Karpas-422 (cell line): ENCODE measurements at regions not wholly inside any gene's neighbourhood (a gene's known extent, or its start where the extent isn't known, plus 50 kb on each side); places are given as distances from the start of the nearest gene placed in this dataset.

Experiments used
- DNase-seq: peaks from one replicate; pipeline ENCODE4 v3.0.0-alpha.2; 2015
- H2AFZ ChIP-seq: fragments of 200-600 bp; sonication (generic); 2 replicates; pipeline ENCODE4 v1.6.1; 2014; ENCODE audit warnings: antibody characterized with exemption, low read length, mixed read lengths
- H3K27ac ChIP-seq: fragments of 200-600 bp; sonication (generic); 2 replicates; pipeline ENCODE4 v1.5.1; 2014; ENCODE audit warnings: mild to moderate bottlenecking, low read length, moderate library complexity
- H3K27me3 ChIP-seq: fragments of 200-600 bp; sonication (generic); 2 replicates; pipeline ENCODE4 v1.6.1; 2014; ENCODE audit warnings: low read length, mixed read lengths
- H3K36me3 ChIP-seq: fragments of 200-600 bp; sonication (generic); 2 replicates; pipeline ENCODE4 v1.6.1; 2014; ENCODE audit warnings: low read length, mixed read lengths; ENCODE audit not compliant: insufficient read depth
- H3K4me1 ChIP-seq: fragments of 200-600 bp; sonication (generic); 2 replicates; pipeline ENCODE4 v1.6.1; 2014; ENCODE audit warnings: mild to moderate bottlenecking, low read length, mixed read lengths
- H3K4me2 ChIP-seq: fragments of 200-600 bp; sonication (generic); 2 replicates; pipeline ENCODE4 v1.6.1; 2014; ENCODE audit warnings: low read length, low read depth, mild to moderate bottlenecking; ENCODE audit not compliant: poor library complexity, severe bottlenecking
- H3K4me3 ChIP-seq: fragments of 200-600 bp; sonication (generic); 2 replicates; pipeline ENCODE4 v1.5.1; 2014; ENCODE audit warnings: mild to moderate bottlenecking, antibody characterized with exemption, low read length, mixed read lengths
- H3K79me2 ChIP-seq: fragments of 200-600 bp; sonication (generic); 2 replicates; pipeline ENCODE4 v1.6.1; 2014; ENCODE audit warnings: mild to moderate bottlenecking, low read length, mixed read lengths
- H3K9ac ChIP-seq: fragments of 200-600 bp; sonication (generic); 2 replicates; pipeline ENCODE4 v1.6.0; 2014; ENCODE audit warnings: low read length
- H3K9me2 ChIP-seq: fragments of 200-600 bp; sonication (generic), shearing (Covaris generic); replicated peaks from 2 replicates; pipeline ENCODE4 v1.6.0; 2014; ENCODE audit warnings: mild to moderate bottlenecking, low read length, moderate library complexity; ENCODE audit not compliant: insufficient read depth
- H3K9me3 ChIP-seq: fragments of 300-700, 200-600 bp; sonication (generic); 2 replicates; pipeline ENCODE4 v1.6.1; 2014; ENCODE audit warnings: low read length, mixed read lengths
- H4K20me1 ChIP-seq: fragments of 200-600 bp; sonication (generic); 2 replicates; pipeline ENCODE4 v1.6.1; 2014; ENCODE audit warnings: mild to moderate bottlenecking, antibody characterized with exemption, low read length, low read depth; ENCODE audit not compliant: insufficient read depth

DNA sequence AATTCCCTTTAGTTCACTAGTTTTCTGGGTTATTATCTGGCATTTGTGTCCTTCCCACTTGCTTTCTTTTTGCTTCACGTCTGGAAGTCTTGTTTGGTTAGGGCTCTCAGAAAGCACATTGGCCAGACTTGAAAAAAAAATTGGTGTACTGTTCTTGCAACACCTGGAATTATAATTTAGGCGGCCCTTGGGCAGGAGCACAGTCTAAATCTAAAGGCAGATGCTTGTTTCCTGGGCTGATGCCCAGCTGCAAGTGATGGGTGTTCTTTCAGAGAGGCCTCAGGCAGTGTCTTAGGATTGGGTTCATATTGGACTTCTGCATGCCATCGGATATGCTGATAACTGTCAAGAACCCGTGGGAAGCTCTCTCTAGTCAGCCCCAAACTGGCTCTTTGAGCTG is 521.5 kb downstream of the PDCD6IP start:
- H3K9me3 ChIP-seq: no peaks in the 10 kb centered on the region
- H3K27ac ChIP-seq: no peak overlapping the region
- no peak overlapping the region for H2AFZ ChIP-seq
- H3K4me1 ChIP-seq: no peaks in the 10 kb centered on the region
- no peak for DNase-seq
- H4K20me1 ChIP-seq: no peaks in the 10 kb centered on the region
- no peaks in the 10 kb centered on the region for H3K36me3 ChIP-seq
- no peak overlapping the region for H3K4me3 ChIP-seq
- no peaks in the 10 kb centered on the region for H3K27me3 ChIP-seq
- no peak overlapping the region for H3K4me2 ChIP-seq
- H3K79me2 ChIP-seq: no peaks in the 10 kb centered on the region
- H3K9me2 ChIP-seq: no peaks in the 10 kb centered on the region
- no peak overlapping the region for H3K9ac ChIP-seq

- Histone ChIP-seq H3K27me3 (no peaks in the 10 kb centered on the region), H3K9me2 (no peaks in the 10 kb centered on the region), H3K79me2 (no peaks in the 10 kb centered on the region), H2AFZ (no peak overlapping the region), H3K27ac (no peak overlapping the region), H3K36me3 (no peaks in the 10 kb centered on the region), H3K9me3 (no peaks in the 10 kb centered on the region), H3K9ac (no peak overlapping the region), H3K4me3 (no peak overlapping the region), H4K20me1 (no peaks in the 10 kb centered on the region), H3K4me1 (no peaks in the 10 kb centered on the region), H3K4me2 (no peak overlapping the region)
- DNase-seq: no peak
Observed at GRCh38 chr3:34323517-34323916, 525.1 kb downstream of the PDCD6IP start.

DNA sequence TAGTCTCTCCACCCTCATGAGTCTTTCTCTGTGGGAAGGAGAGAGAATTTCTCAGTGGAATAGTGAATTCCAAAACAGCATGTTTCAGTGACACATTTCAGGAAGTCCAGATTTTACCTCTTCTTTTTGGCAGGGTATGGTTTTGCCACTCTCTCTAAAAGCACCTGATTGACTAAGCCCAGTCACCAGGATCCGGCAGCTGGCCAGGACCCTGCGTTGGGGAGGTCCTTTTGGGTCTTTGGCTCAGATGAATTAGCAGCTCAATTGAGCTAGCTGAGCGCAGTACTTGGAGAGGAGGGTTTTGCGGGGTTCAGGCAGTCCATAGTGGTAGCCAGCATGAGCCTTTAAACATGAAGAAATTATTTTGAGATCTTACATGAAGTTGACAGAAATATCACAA is 548.2 kb downstream of the PDCD6IP start:
- Histone ChIP-seq H3K79me2 (no peaks in the 10 kb centered on the region), H3K4me1 (no peaks in the 10 kb centered on the region), H3K9me3 (no peaks in the 10 kb centered on the region), H3K9me2 (no peaks in the 10 kb centered on the region), H3K4me2 (no peak overlapping the region), H3K4me3 (no peak overlapping the region), H3K27me3 (no peaks in the 10 kb centered on the region), H3K27ac (no peak overlapping the region), H3K9ac (no peak overlapping the region), H3K36me3 (no peaks in the 10 kb centered on the region), H4K20me1 (no peaks in the 10 kb centered on the region), H2AFZ (no peak overlapping the region)
- no peak for DNase-seq

DNA sequence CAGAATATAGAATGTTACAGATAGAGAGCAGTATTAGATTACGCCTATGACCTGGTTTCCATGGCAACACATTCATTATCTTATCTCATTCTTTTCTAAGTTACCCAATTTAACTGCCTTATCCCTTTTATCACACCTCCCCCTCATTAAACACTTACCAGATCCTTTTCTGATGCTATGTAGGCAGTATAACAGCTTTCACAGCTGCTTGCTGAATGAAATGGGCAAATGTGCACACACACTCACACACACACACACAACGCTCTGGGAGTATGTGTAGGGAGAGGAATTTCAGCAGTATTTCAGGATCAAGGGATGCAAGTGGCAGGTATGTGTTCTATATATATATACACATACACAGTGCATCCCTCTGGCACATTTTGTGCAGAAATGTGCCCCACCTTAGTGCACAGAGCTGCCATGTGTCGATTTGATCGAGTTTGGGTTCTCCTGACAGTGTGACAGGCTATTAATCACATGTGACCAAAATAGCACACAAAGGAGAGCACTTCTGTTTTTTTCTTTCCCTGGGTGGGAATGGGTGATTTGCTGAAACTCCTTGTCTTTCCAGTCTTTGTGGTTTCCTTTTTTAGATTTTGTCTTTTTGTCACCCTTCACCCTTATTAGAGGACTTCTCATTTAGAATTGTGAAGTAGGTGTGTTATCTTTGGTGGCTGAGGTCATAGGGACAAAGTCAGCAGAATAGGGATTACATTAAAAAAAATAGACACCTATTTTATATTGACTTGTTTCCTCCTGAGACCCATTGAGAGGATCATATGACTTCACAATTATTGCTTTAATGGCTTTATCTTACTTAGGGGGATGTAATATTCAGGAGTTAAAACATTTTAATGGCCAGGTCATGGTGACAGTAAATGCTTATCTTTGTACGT is 553.7 kb downstream of the PDCD6IP start:
- no peak overlapping the region for H3K4me3 ChIP-seq
- H3K27me3 ChIP-seq: no peaks in the 10 kb centered on the region
- H3K36me3 ChIP-seq: no peaks in the 10 kb centered on the region
- no peak overlapping the region for H2AFZ ChIP-seq
- no peak overlapping the region for H3K4me2 ChIP-seq
- H3K79me2 ChIP-seq: no peaks in the 10 kb centered on the region
- H4K20me1 ChIP-seq: no peaks in the 10 kb centered on the region
- no peak overlapping the region for H3K9ac ChIP-seq
- H3K9me2 ChIP-seq: no peaks in the 10 kb centered on the region
- DNase-seq: no peak
- peaks cover 3% of the 10 kb centered on the region for H3K4me1 ChIP-seq
- no peak overlapping the region for H3K27ac ChIP-seq
- H3K9me3 ChIP-seq: no peaks in the 10 kb centered on the region

DNA sequence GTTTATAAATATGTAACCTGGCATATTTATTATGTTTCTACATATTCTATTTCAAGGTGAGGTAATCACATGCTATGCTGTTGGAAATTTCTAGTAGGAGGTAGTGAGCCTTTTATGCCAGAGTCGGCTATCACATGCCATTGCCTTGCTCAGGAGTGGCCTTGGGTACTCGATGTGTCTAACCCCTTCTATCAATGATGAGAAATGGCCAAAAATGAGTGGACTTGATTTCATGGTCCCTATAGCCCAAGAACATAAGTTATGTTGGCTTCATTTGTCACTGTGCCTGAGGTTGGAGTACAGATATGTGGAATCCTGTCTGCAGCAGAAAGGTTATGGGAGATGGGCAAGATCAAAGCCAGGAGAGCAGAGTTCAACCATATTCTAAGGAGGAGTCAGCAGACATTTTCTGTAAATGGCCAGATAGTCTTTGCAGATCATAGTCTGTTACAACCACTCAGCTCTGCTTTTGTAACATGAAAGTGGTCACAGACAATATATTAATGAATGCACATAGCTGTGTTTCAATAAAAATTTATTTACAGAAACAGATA is 554.4 kb downstream of the PDCD6IP start:
- no peak overlapping the region for H3K4me2 ChIP-seq
- no peaks in the 10 kb centered on the region for H3K27me3 ChIP-seq
- no peak for DNase-seq
- H2AFZ ChIP-seq: no peak overlapping the region
- H3K9me2 ChIP-seq: no peaks in the 10 kb centered on the region
- no peak overlapping the region for H3K4me3 ChIP-seq
- H3K4me1 ChIP-seq: peaks cover 3% of the 10 kb centered on the region
- no peaks in the 10 kb centered on the region for H4K20me1 ChIP-seq
- no peak overlapping the region for H3K27ac ChIP-seq
- H3K36me3 ChIP-seq: no peaks in the 10 kb centered on the region
- H3K9me3 ChIP-seq: no peaks in the 10 kb centered on the region
- H3K9ac ChIP-seq: no peak overlapping the region
- no peaks in the 10 kb centered on the region for H3K79me2 ChIP-seq

GRCh38 chr3:34357461-34357860 is 559.0 kb downstream of the PDCD6IP start:
- no peaks in the 10 kb centered on the region for H3K9me2 ChIP-seq
- no peak for DNase-seq
- no peaks in the 10 kb centered on the region for H3K36me3 ChIP-seq
- H4K20me1 ChIP-seq: no peaks in the 10 kb centered on the region
- H3K9me3 ChIP-seq: no peaks in the 10 kb centered on the region
- H3K27ac ChIP-seq: no peak overlapping the region
- no peak overlapping the region for H2AFZ ChIP-seq
- no peak overlapping the region for H3K4me2 ChIP-seq
- no peak overlapping the region for H3K9ac ChIP-seq
- H3K27me3 ChIP-seq: no peaks in the 10 kb centered on the region
- H3K79me2 ChIP-seq: no peaks in the 10 kb centered on the region
- H3K4me3 ChIP-seq: no peak overlapping the region
- no peaks in the 10 kb centered on the region; the same call in 1 of the 2 replicates for H3K4me1 ChIP-seq

GRCh38 chr3:34359064-34359463 is 560.6 kb downstream of the PDCD6IP start:
- H3K4me3 ChIP-seq: no peak overlapping the region
- H3K36me3 ChIP-seq: no peaks in the 10 kb centered on the region

DNA sequence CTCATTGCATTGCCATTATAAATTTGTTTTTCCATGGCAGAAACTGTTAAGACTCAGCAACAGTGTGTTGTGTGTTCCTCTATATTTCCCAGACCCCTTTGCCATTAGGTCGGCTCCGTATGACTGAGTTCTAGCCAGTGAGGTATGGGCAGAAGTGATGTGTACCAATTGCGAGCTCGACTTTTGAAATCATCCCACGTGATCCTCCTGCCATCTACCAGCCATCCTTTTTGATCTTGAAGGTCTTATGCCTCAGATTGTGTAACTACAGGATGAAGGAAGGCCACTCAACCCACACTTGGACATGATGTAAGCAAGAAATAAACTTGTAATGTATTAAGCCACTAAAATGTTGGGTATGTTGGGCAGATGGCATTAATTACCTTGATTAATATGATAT is 562.3 kb downstream of the PDCD6IP start:
- Histone ChIP-seq H3K4me3 (no peak overlapping the region), H4K20me1 (no peaks in the 10 kb centered on the region), H3K9ac (no peak overlapping the region), H3K9me3 (no peaks in the 10 kb centered on the region), H2AFZ (no peak overlapping the region), H3K36me3 (no peaks in the 10 kb centered on the region), H3K79me2 (no peaks in the 10 kb centered on the region), H3K4me2 (no peak overlapping the region), H3K27ac (no peak overlapping the region), H3K9me2 (no peaks in the 10 kb centered on the region), H3K27me3 (no peaks in the 10 kb centered on the region), H3K4me1 (no peaks in the 10 kb centered on the region; the same call in 1 of the 2 replicates)
- no peak for DNase-seq

More at GRCh38 chr3:34359064-34359463, 560.6 kb downstream of the PDCD6IP start:
- DNase-seq: no peak
- Histone ChIP-seq H3K4me1 (no peaks in the 10 kb centered on the region; the same call in 1 of the 2 replicates), H2AFZ (no peak overlapping the region), H4K20me1 (no peaks in the 10 kb centered on the region), H3K27me3 (no peaks in the 10 kb centered on the region), H3K9me2 (no peaks in the 10 kb centered on the region), H3K9ac (no peak overlapping the region), H3K4me2 (no peak overlapping the region), H3K9me3 (no peaks in the 10 kb centered on the region), H3K27ac (no peak overlapping the region), H3K79me2 (no peaks in the 10 kb centered on the region)
